ENCODE measurements at regions not wholly inside any gene's neighbourhood (a gene's known extent, or its start where the extent isn't known, plus 50 kb on each side); places are given as distances from the start of the nearest gene placed in this dataset.

DNA sequence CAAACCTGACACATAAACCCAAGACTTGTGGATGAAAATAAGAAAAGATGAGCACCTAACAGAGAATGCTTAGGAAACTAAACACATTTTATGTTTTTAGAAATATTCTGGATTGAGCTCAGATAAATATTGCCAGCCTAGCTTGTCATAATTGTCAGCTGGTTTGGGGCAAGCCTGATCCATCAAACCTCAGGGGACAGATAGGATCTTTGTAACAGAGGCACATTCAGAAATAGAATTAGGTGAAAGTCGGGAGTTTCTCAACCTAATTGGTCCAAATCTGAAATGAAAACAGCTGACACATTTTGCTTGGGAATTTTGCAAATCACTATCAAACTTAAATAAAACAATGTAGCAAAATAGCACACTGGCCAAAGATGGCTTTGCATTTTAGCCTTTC is 503.7 kb downstream of the ANXA1 start:
- TF ChIP-seq, protein P1, sequence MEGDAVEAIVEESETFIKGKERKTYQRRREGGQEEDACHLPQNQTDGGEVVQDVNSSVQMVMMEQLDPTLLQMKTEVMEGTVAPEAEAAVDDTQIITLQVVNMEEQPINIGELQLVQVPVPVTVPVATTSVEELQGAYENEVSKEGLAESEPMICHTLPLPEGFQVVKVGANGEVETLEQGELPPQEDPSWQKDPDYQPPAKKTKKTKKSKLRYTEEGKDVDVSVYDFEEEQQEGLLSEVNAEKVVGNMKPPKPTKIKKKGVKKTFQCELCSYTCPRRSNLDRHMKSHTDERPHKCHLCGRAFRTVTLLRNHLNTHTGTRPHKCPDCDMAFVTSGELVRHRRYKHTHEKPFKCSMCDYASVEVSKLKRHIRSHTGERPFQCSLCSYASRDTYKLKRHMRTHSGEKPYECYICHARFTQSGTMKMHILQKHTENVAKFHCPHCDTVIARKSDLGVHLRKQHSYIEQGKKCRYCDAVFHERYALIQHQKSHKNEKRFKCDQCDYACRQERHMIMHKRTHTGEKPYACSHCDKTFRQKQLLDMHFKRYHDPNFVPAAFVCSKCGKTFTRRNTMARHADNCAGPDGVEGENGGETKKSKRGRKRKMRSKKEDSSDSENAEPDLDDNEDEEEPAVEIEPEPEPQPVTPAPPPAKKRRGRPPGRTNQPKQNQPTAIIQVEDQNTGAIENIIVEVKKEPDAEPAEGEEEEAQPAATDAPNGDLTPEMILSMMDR (conservative IDR thresholded peaks at IDR 0.05) = no peak
- TF ChIP-seq EZH2 (IDR thresholded peaks at IDR 0.05; ENCODE audit: low read depth) = no peak

Measured in PC-9 (cell line).